NCI-H748 (cell line): ENCODE measurements at regions not wholly inside any gene's neighbourhood (a gene's known extent, or its start where the extent isn't known, plus 50 kb on each side); places are given as distances from the start of the nearest gene placed in this dataset.

Experiments
- DNase-seq: peaks from one replicate; lab custom pipeline; 2025; ENCODE audit not compliant: unreplicated experiment; lab: John Stamatoyannopoulos, UW

- no peak for DNase-seq
These were observed 157.2 kb downstream of the SOCS6 start for GRCh38 chr18:70446063-70446462.

GRCh38 chr18:70442933-70443332 is 154.1 kb downstream of the SOCS6 start:
- no peak for DNase-seq

GRCh38 chr18:70432804-70433400 is 144.1 kb downstream of the SOCS6 start:
- DNase-seq, result no peak

GRCh38 chr18:70431203-70431624 is 142.4 kb downstream of the SOCS6 start:
- DNase-seq, result no peak

- DNase-seq, result no peak
These were observed 141.8 kb downstream of the SOCS6 start for GRCh38 chr18:70430501-70431173.

GRCh38 chr18:70429847-70430500 is 141.1 kb downstream of the SOCS6 start:
- no peak for DNase-seq

GRCh38 chr18:70428439-70428838 is 139.6 kb downstream of the SOCS6 start:
- no peak for DNase-seq

GRCh38 chr18:70426818-70427217 is 138.0 kb downstream of the SOCS6 start:
- no peak for DNase-seq

GRCh38 chr18:70425236-70425635 is 136.4 kb downstream of the SOCS6 start:
- DNase-seq, result no peak

GRCh38 chr18:70423988-70424387 is 135.1 kb downstream of the SOCS6 start:
- DNase-seq, result no peak

- no peak for DNase-seq
These were observed 134.3 kb downstream of the SOCS6 start for GRCh38 chr18:70423120-70423519.

GRCh38 chr18:70422391-70422965 is 133.6 kb downstream of the SOCS6 start:
- no peak for DNase-seq

- peak; percentile 27 for DNase-seq
These were observed 132.9 kb downstream of the SOCS6 start for GRCh38 chr18:70421471-70422390.

- no peak for DNase-seq
These were observed 131.5 kb downstream of the SOCS6 start for GRCh38 chr18:70420146-70420898.

GRCh38 chr18:70419526-70419925 is 130.7 kb downstream of the SOCS6 start:
- DNase-seq, result no peak

- no peak for DNase-seq
These were observed 129.9 kb downstream of the SOCS6 start for GRCh38 chr18:70418546-70419311.

- peak; percentile 90 for DNase-seq
These were observed 129.0 kb downstream of the SOCS6 start for GRCh38 chr18:70417847-70418246.

- no peak for DNase-seq
These were observed 127.7 kb downstream of the SOCS6 start for GRCh38 chr18:70416496-70416895.

- DNase-seq, result peak; percentile 13
These were observed 127.1 kb downstream of the SOCS6 start for GRCh38 chr18:70415823-70416488.
